Smooth muscle cell (in vitro differentiated cells): ENCODE measurements at regions not wholly inside any gene's neighbourhood (a gene's known extent, or its start where the extent isn't known, plus 50 kb on each side); places are given as distances from the start of the nearest gene placed in this dataset.

Experiments used
- DNase-seq: peaks from one replicate; lab custom pipeline; 2025; ENCODE audit not compliant: unreplicated experiment; lab: John Stamatoyannopoulos, UW
- H2AFZ ChIP-seq: fragments of 200-600 bp; sonication (generic); 2 replicates; pipeline ENCODE4 v1.6.0; 2016; ENCODE audit warnings: antibody characterized with exemption, low read depth, mild to moderate bottlenecking
- H3F3A ChIP-seq: fragments of 200-600 bp; sonication (generic); 2 replicates; pipeline ENCODE4 v1.6.0; 2017; ENCODE audit warnings: antibody characterized with exemption, low read depth
- H3K27ac ChIP-seq: fragments of 200-600 bp; sonication (generic); 2 replicates; pipeline ENCODE4 v1.5.1; 2016; ENCODE audit warnings: low read depth, mild to moderate bottlenecking
- H3K27me3 ChIP-seq: fragments of 200-600 bp; sonication (generic); 2 replicates; pipeline ENCODE4 v1.6.1; 2016; ENCODE audit warnings: low read depth, mild to moderate bottlenecking
- H3K36me3 ChIP-seq: fragments of 200-600 bp; sonication (generic); 2 replicates; pipeline ENCODE4 v1.5.1; 2016; ENCODE audit warnings: low read depth
- H3K4me1 ChIP-seq: fragments of 200-600 bp; sonication (generic); 2 replicates; pipeline ENCODE4 v1.5.1; 2016; ENCODE audit warnings: low read depth
- H3K4me2 ChIP-seq: fragments of 200-600 bp; sonication (generic); 2 replicates; pipeline ENCODE4 v1.6.0; 2016; ENCODE audit warnings: mild to moderate bottlenecking
- H3K4me3 ChIP-seq: fragments of 200-600 bp; sonication (generic); 2 replicates; pipeline ENCODE4 v1.5.1; 2016; ENCODE audit warnings: mild to moderate bottlenecking
- H3K79me2 ChIP-seq: fragments of 200-600 bp; sonication (generic); 2 replicates; pipeline ENCODE4 v1.6.0; 2016; ENCODE audit warnings: low read depth, mild to moderate bottlenecking
- H3K9ac ChIP-seq: fragments of 200-600 bp; sonication (generic); 2 replicates; pipeline ENCODE4 v1.6.0; 2016; ENCODE audit warnings: low read depth
- H3K9me3 ChIP-seq: fragments of 200-600 bp; sonication (generic); replicated peaks from 2 replicates; pipeline ENCODE4 v1.5.1; 2016; ENCODE audit warnings: low read depth
- H4K20me1 ChIP-seq: fragments of 200-600 bp; sonication (generic); 2 replicates; pipeline ENCODE4 v1.6.0; 2016; ENCODE audit warnings: low read depth
- WGBS: methylation state at CpG from one replicate; pipeline ENCODE4 v1.1.7; 2016; ENCODE audit warnings: low lambda C conversion rate; 5-methylcytosine and 5-hydroxymethylcytosine counted together
- TF ChIP-seq, protein P1 (sequence below): fragments of 200-600 bp; sonication (generic); IDR thresholded peaks from 2 replicates; pipeline ENCODE4 v1.5.1; 2017; ENCODE audit warnings: borderline replicate concordance, mild to moderate bottlenecking, antibody characterized with exemption; ENCODE audit not compliant: insufficient read depth, poor library complexity, severe bottlenecking

DNA sequence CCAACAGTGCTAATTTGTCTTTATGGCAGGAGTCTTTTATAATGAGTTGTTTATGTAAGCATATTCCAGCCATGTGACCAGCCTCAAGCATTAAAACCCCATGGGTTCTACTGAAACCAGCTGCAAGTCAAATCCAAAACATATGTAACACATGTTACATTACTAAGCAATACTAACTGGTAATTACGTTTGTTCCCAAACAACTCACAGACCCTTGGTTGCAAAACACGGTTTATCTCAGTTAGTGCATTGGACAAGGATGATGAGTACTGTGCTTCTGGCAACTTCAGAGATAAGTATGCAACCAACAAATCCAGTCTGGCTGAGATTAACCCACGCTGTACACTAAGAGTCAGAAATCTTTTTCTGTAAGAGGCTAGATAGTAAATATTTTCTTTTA is 110.1 kb upstream of the FAR2 start:
- H3K4me1 ChIP-seq: peaks cover 27% of the 10 kb centered on the region
- peak overlapping the region; percentile 73 for H3K4me2 ChIP-seq
- peaks cover 31% of the 10 kb centered on the region for H3F3A ChIP-seq
- H3K79me2 ChIP-seq: no peaks in the 10 kb centered on the region
- H3K4me3 ChIP-seq: no peak overlapping the region
- H3K9ac ChIP-seq: peak overlapping the region; percentile 42
- DNase-seq: no peak
- H3K36me3 ChIP-seq: no peaks in the 10 kb centered on the region
- no peaks in the 10 kb centered on the region for H3K27me3 ChIP-seq
- TF ChIP-seq, protein P1, sequence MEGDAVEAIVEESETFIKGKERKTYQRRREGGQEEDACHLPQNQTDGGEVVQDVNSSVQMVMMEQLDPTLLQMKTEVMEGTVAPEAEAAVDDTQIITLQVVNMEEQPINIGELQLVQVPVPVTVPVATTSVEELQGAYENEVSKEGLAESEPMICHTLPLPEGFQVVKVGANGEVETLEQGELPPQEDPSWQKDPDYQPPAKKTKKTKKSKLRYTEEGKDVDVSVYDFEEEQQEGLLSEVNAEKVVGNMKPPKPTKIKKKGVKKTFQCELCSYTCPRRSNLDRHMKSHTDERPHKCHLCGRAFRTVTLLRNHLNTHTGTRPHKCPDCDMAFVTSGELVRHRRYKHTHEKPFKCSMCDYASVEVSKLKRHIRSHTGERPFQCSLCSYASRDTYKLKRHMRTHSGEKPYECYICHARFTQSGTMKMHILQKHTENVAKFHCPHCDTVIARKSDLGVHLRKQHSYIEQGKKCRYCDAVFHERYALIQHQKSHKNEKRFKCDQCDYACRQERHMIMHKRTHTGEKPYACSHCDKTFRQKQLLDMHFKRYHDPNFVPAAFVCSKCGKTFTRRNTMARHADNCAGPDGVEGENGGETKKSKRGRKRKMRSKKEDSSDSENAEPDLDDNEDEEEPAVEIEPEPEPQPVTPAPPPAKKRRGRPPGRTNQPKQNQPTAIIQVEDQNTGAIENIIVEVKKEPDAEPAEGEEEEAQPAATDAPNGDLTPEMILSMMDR: no peak
- H3K9me3 ChIP-seq: no peaks in the 10 kb centered on the region
- peak overlapping the region; percentile 8 for H2AFZ ChIP-seq
- 1% methylated on average over 3 of the region's 3 CpGs for WGBS
- no peaks in the 10 kb centered on the region for H4K20me1 ChIP-seq
- peak overlapping the region; percentile 99 for H3K27ac ChIP-seq

DNA sequence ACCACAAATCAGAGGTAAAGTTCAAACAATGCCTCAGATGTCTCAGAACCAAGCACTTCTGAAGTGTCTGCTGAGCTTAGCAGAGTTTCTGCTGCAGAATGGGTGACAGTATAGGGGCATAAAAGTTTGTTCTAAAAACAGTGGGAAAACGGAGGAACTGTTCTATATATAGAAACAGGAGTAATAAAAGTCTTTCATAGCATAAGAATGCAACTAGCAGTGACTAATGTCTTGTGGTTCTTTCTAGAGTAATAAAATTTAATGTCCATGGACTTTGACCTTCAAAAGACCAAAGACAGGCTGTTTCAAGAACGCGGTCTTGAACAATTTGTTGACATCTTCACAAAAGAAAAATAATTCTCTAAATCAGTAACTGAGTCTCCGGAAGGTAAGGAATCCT is 107.5 kb upstream of the FAR2 start:
- 2% methylated on average over 4 of the region's 4 CpGs for WGBS
- H3K4me1 ChIP-seq: peaks cover 27% of the 10 kb centered on the region

DNA sequence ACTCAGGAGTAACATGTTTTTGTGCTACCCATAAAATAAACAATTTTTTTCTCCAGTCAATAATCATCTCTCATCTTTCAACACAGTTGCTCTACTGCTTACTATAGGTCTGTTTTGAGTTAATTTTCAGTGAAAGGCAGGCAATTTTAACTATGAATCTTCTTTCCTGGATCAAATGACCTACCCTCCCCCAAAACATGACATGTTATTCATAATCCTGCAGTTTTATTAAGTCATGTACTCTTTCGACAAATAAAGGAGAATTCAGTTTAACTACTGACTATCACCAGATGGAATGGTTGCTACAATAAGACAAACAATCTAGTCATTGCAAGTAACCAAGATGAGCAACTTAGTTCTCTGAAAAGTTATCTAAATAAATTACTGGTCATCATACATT is 106.0 kb upstream of the FAR2 start:
- H3K4me3 ChIP-seq: no peak overlapping the region
- H3K27ac ChIP-seq: peak overlapping the region; percentile 99
- no peaks in the 10 kb centered on the region for H4K20me1 ChIP-seq
- peak overlapping the region; percentile 12 for H3K4me2 ChIP-seq
- DNase-seq: no peak
- WGBS: 19% methylated on average over 1 of the region's 1 CpG
- peak overlapping the region; percentile 56 for H3K9ac ChIP-seq
- peaks cover 31% of the 10 kb centered on the region for H3F3A ChIP-seq
- no peaks in the 10 kb centered on the region for H3K27me3 ChIP-seq
- H3K79me2 ChIP-seq: no peaks in the 10 kb centered on the region
- H2AFZ ChIP-seq: no peak overlapping the region
- no peaks in the 10 kb centered on the region for H3K36me3 ChIP-seq
- no peaks in the 10 kb centered on the region for H3K9me3 ChIP-seq
- TF ChIP-seq, protein P1: no peak
- H3K4me1 ChIP-seq: peaks cover 27% of the 10 kb centered on the region

More for the DNA sequence above, 107.5 kb upstream of the FAR2 start:
- H3K27me3 ChIP-seq: no peaks in the 10 kb centered on the region
- peak overlapping the region; percentile 99 for H3K27ac ChIP-seq
- no peaks in the 10 kb centered on the region for H3K9me3 ChIP-seq
- no peaks in the 10 kb centered on the region for H4K20me1 ChIP-seq
- peak overlapping the region; percentile 89 for H3K9ac ChIP-seq
- TF ChIP-seq, protein P1: no peak
- H3K4me2 ChIP-seq: peak overlapping the region; percentile 80
- no peak for DNase-seq
- H3F3A ChIP-seq: peaks cover 31% of the 10 kb centered on the region
- H3K36me3 ChIP-seq: no peaks in the 10 kb centered on the region
- H2AFZ ChIP-seq: peak overlapping the region; percentile 79
- H3K79me2 ChIP-seq: no peaks in the 10 kb centered on the region
- H3K4me3 ChIP-seq: peak overlapping the region; percentile 19

DNA sequence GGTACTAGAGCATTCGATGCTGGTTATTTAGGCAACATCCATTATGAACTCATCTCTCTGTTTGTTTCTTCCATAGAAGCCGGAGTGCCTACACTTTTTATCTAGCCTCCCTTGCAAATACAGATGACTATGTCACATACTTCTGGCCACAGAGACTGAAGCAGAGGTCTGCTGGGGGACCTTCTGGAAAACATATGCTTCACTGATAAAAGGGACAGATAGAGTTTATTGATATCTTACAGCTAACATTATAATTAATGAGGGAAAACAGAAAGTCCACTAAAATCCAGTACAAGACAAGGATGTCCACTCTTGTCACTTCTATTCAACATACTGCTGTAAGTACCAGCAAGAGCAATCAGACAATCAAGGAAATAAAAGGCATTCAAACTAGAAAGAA is 104.3 kb upstream of the FAR2 start:
- no peaks in the 10 kb centered on the region for H3K36me3 ChIP-seq
- H3K79me2 ChIP-seq: no peaks in the 10 kb centered on the region
- no peak overlapping the region for H3K4me3 ChIP-seq
- H3K9ac ChIP-seq: no peak overlapping the region
- TF ChIP-seq, protein P1: no peak
- no peaks in the 10 kb centered on the region for H4K20me1 ChIP-seq
- H3K27me3 ChIP-seq: no peaks in the 10 kb centered on the region
- H3K9me3 ChIP-seq: no peaks in the 10 kb centered on the region
- peak overlapping the region; percentile 99 for H3K27ac ChIP-seq
- peaks cover 23% of the 10 kb centered on the region for H3F3A ChIP-seq
- WGBS: 7% methylated on average over 2 of the region's 2 CpGs
- DNase-seq: no peak
- no peak overlapping the region for H2AFZ ChIP-seq
- H3K4me2 ChIP-seq: peak overlapping the region; percentile 37
- peaks cover 16% of the 10 kb centered on the region for H3K4me1 ChIP-seq
